Panc1 (cell line): ENCODE measurements at regions not wholly inside any gene's neighbourhood (a gene's known extent, or its start where the extent isn't known, plus 50 kb on each side); places are given as distances from the start of the nearest gene placed in this dataset.

Source experiments
- POLR2AphosphoS5 ChIP-seq: IDR thresholded peaks from 2 replicates; pipeline ENCODE4 v1.6.1; 2012; ENCODE audit warnings: mild to moderate bottlenecking, low read depth, low read length, moderate library complexity
- SIN3A ChIP-seq: IDR thresholded peaks from 2 replicates; pipeline ENCODE4 v1.6.1; 2012; ENCODE audit warnings: low read depth, mild to moderate bottlenecking, low read length, moderate library complexity, borderline replicate concordance; ENCODE audit not compliant: insufficient read depth
- TF ChIP-seq, protein P1 (sequence below): fragments of 450-650 bp; IDR thresholded peaks from 2 replicates; pipeline ENCODE4 v1.5.1; 2017; ENCODE audit warnings: mild to moderate bottlenecking

DNA sequence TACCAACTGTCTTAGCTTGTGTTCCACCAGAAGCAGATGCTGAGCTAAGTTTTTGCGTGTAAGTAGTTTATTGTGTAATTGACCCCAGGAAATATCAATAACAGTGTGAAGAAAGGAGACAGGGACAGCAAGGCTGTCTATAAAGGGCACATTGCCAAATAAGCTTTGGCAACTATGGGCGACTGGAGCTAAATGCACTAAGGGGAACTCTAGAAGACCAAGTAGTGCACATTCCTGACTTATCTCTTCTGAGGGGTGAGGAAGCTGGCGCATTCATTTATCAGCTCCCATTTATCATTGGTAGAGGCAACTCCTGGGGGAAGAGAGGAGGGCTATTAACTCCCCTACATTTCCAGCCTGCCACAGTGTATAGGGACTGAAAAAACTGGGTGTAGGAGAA, 135.0 kb downstream of the DLEU7 start:
- TF ChIP-seq POLR2AphosphoS5 (no peak), SIN3A (no peak)
- TF ChIP-seq, protein P1, sequence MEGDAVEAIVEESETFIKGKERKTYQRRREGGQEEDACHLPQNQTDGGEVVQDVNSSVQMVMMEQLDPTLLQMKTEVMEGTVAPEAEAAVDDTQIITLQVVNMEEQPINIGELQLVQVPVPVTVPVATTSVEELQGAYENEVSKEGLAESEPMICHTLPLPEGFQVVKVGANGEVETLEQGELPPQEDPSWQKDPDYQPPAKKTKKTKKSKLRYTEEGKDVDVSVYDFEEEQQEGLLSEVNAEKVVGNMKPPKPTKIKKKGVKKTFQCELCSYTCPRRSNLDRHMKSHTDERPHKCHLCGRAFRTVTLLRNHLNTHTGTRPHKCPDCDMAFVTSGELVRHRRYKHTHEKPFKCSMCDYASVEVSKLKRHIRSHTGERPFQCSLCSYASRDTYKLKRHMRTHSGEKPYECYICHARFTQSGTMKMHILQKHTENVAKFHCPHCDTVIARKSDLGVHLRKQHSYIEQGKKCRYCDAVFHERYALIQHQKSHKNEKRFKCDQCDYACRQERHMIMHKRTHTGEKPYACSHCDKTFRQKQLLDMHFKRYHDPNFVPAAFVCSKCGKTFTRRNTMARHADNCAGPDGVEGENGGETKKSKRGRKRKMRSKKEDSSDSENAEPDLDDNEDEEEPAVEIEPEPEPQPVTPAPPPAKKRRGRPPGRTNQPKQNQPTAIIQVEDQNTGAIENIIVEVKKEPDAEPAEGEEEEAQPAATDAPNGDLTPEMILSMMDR, result no peak
